C4-2B (cell line): ENCODE measurements at regions not wholly inside any gene's neighbourhood (a gene's known extent, or its start where the extent isn't known, plus 50 kb on each side); places are given as distances from the start of the nearest gene placed in this dataset.

ENCODE experiments used
- ZFX ChIP-seq: fragments of 450-650 bp; IDR thresholded peaks from 2 replicates; pipeline ENCODE4 v1.6.1; 2017
- TF ChIP-seq, protein P1 (sequence below): fragments of 450-650 bp; conservative IDR thresholded peaks from 2 replicates; pipeline ENCODE4 v1.5.1; 2017; ENCODE audit warnings: mild to moderate bottlenecking

DNA sequence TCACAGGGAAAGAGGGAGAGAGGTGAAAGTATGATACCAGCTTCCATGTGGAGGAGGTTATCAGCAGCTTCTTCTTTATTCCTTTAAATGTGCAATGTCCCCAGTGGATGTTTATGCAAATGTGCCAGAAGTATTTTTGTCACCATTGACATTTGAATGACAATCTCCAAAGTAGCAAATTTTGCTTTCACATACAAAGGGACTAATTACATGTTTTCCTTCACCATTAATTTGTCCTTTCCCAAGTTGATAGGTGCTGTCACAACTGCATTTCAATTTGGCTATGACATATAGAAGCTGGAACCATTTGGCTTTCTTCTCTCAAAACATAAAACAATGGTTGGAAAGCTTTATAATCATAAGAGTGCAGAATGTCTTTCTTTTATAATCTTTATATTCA, 469.0 kb upstream of the NWD2 start:
- TF ChIP-seq, protein P1, sequence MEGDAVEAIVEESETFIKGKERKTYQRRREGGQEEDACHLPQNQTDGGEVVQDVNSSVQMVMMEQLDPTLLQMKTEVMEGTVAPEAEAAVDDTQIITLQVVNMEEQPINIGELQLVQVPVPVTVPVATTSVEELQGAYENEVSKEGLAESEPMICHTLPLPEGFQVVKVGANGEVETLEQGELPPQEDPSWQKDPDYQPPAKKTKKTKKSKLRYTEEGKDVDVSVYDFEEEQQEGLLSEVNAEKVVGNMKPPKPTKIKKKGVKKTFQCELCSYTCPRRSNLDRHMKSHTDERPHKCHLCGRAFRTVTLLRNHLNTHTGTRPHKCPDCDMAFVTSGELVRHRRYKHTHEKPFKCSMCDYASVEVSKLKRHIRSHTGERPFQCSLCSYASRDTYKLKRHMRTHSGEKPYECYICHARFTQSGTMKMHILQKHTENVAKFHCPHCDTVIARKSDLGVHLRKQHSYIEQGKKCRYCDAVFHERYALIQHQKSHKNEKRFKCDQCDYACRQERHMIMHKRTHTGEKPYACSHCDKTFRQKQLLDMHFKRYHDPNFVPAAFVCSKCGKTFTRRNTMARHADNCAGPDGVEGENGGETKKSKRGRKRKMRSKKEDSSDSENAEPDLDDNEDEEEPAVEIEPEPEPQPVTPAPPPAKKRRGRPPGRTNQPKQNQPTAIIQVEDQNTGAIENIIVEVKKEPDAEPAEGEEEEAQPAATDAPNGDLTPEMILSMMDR: no peak
- TF ChIP-seq ZFX: no peak
